Umbilical cord (tissue), 1 donor: ENCODE measurements at regions not wholly inside any gene's neighbourhood (a gene's known extent, or its start where the extent isn't known, plus 50 kb on each side); places are given as distances from the start of the nearest gene placed in this dataset.

Source experiments
- DNase-seq: peaks from one replicate; pipeline ENCODE4 v3.0.0-alpha.2; 2015; ENCODE audit warnings: low spot score

- DNase-seq = no peak
These were observed 339.8 kb downstream of the FRK start for GRCh38 chr6:115720900-115721299.

- no peak for DNase-seq
These were observed 343.2 kb downstream of the FRK start for GRCh38 chr6:115717472-115717871.

GRCh38 chr6:115717062-115717461 lies 343.6 kb downstream of the FRK start:
- DNase-seq = no peak

- DNase-seq = no peak
These were observed 348.3 kb downstream of the FRK start for GRCh38 chr6:115712291-115712961.

GRCh38 chr6:115708850-115709249 lies 351.8 kb downstream of the FRK start:
- DNase-seq = no peak

- no peak for DNase-seq
These were observed 353.7 kb downstream of the FRK start for GRCh38 chr6:115706981-115707380.

- no peak for DNase-seq
These were observed 354.4 kb downstream of the FRK start for GRCh38 chr6:115706324-115706723.

GRCh38 chr6:115704028-115704427 lies 356.7 kb downstream of the FRK start:
- DNase-seq = no peak

- no peak for DNase-seq
These were observed 369.3 kb downstream of the FRK start for GRCh38 chr6:115691433-115691832.

- DNase-seq = no peak
These were observed 369.8 kb downstream of the FRK start for GRCh38 chr6:115690854-115691253.

- DNase-seq = no peak
These were observed 378.5 kb downstream of the FRK start for GRCh38 chr6:115681978-115682775.

- DNase-seq = no peak
These were observed 380.1 kb downstream of the FRK start for GRCh38 chr6:115680621-115681020.

- DNase-seq = no peak
These were observed 383.5 kb downstream of the FRK start for GRCh38 chr6:115677198-115677597.

- no peak for DNase-seq
These were observed 385.2 kb downstream of the FRK start for GRCh38 chr6:115675443-115675842.

GRCh38 chr6:115668781-115669180 lies 391.9 kb downstream of the FRK start:
- DNase-seq = no peak

- no peak for DNase-seq
These were observed 392.5 kb downstream of the FRK start for GRCh38 chr6:115668211-115668610.

GRCh38 chr6:115667478-115668026 lies 393.1 kb downstream of the FRK start:
- DNase-seq = no peak

GRCh38 chr6:115666997-115667396 lies 393.7 kb downstream of the FRK start:
- DNase-seq = no peak

GRCh38 chr6:115665310-115665709 lies 395.4 kb downstream of the FRK start:
- no peak for DNase-seq

- DNase-seq = no peak
These were observed 397.0 kb downstream of the FRK start for GRCh38 chr6:115663681-115664080.

- peak; percentile 19 for DNase-seq
These were observed 416.9 kb downstream of the FRK start for GRCh38 chr6:115643762-115644161.

- DNase-seq = peak; percentile 50
These were observed 425.8 kb downstream of the FRK start for GRCh38 chr6:115634887-115635286.

- no peak for DNase-seq
These were observed 426.6 kb downstream of the FRK start for GRCh38 chr6:115634131-115634530.
